GM21717 (cell line): ENCODE measurements at regions not wholly inside any gene's neighbourhood (a gene's known extent, or its start where the extent isn't known, plus 50 kb on each side); places are given as distances from the start of the nearest gene placed in this dataset.

ENCODE experiments used
- ATAC-seq: cut with Tn5 transposase; IDR thresholded peaks from one replicate; pipeline ENCODE4 v1.9.1; 2021; ENCODE audit warnings: mild to moderate bottlenecking, moderate library complexity; ENCODE audit not compliant: unreplicated experiment

DNA sequence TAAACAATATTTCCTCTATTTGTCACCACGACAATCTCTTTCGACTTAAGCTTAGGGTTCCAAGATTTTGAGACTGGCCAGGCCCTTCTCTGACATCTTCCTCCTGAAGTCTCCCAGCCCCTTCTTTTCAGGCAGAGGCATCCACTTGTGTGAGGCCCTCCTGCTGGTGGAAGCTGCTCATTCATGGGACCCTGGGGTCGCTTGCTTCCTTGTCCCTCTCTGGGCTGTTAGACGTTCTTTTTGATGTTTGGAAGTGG lies 188.2 kb upstream of the APCDD1 start:
- no peak for ATAC-seq

DNA sequence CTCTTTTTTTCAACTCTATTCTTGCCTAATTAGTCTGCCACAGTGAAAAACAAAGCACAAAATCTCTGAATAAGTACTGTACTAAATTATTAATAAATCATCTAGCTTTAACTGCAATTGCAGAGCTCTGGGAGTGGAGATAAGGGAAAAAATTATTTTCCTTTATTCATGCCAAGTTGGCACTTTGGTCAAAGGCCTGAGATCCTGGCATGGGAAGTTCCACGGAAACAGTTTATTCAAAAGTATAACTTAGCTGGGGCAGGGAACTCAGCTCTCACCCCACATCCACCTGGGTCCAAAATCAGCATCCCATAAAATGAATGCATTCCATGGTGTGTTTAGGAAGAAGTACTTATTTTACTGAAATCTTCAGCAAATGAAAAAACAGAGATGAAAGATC lies 185.2 kb upstream of the APCDD1 start:
- no peak for ATAC-seq

DNA sequence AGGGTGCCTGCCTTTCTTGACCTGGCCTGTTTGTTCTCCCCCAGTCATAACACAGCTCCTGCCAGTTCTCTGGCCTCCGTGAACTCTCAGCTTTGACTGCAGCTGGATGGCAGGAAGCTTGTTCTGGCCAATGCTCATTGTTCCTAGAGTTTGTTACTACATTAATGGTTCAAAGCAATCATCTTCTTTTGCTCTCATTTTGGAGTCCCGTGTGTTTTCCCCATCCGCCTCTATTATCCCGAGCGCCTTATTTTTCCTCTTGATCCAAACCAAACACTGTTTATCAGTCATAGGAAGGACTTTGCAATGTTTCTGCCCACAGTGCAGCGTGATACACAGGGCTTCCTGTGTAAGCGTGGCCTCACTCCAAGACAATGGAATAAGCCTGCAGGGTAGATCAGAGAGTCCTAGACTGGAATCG lies 184.3 kb upstream of the APCDD1 start:
- no peak for ATAC-seq

DNA sequence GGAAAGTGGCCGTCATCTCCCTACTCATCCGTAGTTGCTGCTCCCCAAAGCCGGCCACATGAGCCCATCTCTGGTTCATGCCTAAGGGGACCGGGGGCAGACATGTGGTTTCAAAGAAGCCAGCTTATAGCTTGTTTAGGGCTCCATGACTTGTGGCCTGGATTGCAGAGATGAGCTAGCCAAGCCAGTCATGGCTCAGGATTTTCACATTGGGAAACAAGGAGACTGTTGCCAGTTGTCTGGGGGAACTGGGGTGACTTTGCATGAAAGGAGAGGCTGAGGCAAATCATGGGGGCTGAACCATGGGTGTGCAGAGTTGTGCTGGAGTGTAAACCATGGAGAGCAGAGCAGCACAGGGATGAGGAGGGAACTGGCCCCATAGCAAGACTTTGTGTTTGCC lies 183.0 kb upstream of the APCDD1 start:
- no peak for ATAC-seq

DNA sequence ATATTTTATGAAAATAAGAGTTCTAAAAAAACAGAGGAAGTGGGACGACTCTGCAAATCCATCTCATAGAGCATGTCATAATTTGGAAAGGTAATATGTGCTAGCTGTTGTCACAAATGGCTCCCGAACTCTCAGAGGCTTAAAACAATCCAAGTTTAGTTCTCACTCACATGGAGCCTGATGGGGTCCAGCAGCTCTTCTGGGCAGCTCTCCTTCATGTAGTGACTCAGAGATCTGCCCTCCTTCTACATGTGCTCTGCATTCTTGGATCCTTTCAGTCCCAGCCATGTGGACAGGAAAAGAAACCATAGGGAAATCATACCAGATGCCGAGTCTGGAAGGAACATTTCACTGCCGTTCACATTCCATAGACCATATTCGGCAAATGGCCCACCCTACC lies 180.1 kb upstream of the APCDD1 start:
- no peak for ATAC-seq

DNA sequence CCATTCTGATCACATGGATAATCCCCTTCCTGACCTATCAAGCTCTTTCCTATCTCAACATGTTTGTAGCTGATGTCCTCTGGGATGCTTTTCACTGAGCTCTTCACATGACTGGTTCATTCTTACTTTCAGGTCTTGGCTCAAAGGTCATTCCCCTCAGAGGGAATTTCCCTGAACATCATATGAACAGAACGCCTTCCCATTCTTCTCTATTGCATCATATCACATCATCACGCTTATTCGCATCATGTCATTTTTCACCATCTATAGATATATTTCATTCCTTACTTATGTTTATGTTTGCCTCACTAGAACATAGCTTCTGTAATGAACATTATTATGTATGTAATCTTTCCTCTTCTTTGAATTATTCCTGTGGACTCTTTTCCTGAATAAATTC lies 178.9 kb upstream of the APCDD1 start:
- no peak for ATAC-seq

DNA sequence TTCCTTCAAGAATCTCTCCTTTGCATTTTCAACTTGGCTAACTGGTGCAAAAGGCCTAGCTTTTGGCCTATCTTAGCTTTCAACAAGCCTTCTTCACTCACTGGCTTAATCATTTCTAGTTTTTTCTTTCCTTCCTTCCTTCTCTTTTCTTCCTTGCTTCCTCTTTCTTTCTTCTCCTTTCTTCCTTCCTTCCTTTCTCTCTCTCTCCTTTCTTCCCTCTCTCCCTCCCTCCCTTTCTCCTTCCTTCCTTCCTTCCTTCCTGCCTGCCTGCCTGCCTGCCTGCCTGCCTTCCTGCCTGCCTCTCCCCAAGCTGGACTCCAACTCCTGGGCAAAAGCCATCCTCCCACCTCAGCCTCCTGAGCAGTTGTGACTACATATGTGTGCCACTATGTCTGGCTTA lies 176.2 kb upstream of the APCDD1 start:
- ATAC-seq: no peak

DNA sequence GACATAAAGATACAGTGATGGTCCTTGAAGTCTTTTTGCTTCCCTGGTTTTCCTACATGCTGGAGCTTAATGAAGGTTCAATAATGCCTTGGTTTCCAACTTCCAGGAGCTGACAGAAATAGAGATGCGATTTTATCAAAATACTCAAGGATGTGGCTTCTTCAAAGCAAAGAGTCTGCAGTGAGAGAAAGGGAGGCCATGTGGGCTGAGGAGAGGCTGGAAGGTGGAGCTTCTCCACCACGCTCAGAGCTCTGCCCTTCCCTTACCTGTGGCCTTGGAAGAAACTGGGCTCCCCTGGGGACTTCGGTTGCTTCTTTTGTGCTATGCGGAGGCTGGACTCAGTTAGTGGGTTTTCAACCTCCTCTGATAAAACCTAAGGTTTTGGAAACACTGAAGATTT lies 175.0 kb upstream of the APCDD1 start:
- no peak for ATAC-seq

DNA sequence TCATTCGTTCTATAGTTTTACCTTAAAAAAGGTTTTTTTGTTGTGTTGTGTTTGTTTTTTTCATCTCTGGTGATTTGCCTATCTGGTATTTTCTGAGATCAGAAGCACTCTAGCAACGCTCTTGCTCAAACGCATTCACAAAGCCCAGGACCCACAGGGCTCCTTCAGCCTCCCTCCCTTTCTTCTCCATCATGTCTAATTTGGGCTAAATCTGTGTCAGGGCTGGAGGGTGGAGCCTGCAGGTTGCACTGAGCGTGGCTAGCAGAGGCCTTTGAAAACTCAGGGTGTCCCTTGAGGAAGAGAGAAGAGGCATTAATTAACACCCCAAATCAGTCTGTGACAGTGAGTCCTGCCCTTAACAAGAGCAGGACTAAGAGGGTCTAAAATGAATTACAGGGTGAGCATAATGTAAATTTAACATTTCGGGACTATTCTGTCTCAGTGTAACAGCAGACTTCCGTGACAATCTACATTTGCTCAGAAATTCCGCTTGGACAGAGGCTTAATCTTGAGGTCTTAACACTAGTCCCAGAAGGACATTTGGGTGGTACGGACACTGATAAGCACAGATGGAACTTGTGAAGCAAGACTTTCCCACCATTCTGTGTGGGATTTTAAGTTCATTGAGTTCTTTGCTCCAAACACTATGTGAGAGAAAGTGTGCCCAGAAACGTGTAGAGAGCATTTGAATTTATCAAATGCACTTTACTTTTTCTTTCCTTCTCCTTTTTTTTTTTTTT lies 174.4 kb upstream of the APCDD1 start:
- no peak for ATAC-seq

DNA sequence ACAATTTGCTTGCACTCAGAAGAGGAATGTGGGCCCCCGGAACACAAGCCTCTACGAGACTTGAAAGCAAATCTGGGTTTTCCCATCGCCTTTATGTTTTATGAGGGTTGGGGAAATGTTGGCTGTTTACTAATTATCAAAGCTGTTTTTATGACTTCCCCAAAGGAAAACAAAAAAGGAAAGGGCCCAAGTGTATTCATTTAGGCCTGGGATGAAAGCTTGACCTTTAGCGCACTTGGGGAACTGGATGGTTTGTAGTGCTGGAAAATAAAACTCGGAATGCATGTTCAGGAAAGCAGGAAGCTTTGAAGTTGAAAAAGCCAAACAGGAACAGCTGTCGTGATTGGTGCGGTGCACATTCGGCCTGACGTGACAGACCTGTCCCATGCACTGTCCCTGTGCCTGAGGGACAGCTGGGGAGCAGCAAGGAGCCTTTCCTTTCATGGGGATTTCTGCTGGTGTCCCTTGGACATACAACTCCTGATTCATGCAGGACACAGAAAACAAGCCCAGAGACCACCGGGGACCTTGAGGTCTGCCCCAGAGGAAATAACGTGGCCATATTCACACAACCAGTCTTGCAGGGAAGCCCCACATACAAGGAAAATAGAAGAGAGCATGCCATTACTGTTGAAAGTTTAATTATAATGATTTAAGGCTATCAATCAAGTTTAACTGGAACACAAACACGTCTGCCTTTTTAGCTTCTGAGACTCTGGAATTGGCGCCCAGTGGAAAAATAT lies 169.7 kb upstream of the APCDD1 start:
- ATAC-seq: no peak

DNA sequence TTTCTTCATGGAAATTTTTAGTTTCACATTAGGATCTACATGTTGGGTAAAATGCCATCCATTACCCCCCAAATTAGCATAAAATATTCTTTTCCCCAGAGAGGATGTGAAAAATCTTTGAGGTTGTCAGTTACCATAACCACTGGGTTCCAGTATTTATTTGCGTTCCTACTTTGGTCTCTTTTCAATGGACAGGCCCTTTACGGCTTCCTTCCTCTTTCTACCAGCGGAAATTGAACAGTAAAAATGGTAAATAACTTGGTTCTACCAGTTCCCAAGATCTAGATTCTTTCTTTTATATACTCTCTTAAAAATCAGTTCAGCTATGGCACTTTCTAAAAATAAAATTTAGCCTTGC lies 169.2 kb upstream of the APCDD1 start:
- ATAC-seq: no peak

DNA sequence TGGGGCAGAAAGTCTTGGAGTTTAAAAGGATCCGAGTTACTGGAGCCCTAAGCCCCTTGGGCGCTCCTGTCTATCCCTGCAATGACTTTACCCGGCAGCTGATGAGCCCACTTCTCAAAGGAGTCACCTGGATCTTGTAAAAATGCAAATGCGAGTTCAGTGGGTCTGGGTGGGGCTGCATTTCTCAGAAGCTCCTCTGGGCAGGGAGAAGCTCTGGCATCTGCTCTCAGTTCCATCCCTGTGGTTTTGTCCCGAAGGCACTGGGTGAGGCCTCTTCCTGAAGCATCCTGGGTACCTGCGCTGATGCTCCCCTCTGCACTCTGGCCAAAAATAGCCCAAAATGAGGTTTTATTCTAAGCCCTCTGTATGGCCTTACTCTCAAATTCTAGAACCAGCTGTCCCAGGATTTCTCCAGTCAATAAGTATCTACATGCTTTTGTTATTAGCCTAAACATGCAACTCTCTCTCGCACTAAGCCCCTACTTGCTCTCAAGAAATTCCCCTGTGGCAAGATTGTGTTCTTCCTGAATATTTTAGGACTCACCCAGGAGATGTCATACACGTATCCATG lies 167.8 kb upstream of the APCDD1 start:
- ATAC-seq: no peak

DNA sequence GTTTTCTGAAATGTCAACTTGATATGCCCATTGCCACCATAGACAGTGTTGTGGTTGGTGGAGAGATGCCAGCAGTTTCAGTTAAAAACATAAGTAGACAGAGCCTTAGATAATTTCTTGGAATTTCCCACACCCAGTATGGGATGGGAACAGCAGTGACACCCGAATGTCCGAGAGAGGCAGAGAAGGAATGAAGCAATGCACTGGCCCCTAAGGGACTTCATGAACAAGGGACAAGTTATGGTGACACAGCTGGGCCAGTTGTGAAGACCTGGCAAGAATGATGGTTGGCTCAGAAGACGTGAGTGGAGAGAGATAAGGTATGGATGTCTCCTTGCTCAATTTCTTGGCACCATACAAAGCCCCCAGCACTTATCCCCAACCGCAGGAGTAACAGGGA lies 165.2 kb upstream of the APCDD1 start:
- no peak for ATAC-seq

DNA sequence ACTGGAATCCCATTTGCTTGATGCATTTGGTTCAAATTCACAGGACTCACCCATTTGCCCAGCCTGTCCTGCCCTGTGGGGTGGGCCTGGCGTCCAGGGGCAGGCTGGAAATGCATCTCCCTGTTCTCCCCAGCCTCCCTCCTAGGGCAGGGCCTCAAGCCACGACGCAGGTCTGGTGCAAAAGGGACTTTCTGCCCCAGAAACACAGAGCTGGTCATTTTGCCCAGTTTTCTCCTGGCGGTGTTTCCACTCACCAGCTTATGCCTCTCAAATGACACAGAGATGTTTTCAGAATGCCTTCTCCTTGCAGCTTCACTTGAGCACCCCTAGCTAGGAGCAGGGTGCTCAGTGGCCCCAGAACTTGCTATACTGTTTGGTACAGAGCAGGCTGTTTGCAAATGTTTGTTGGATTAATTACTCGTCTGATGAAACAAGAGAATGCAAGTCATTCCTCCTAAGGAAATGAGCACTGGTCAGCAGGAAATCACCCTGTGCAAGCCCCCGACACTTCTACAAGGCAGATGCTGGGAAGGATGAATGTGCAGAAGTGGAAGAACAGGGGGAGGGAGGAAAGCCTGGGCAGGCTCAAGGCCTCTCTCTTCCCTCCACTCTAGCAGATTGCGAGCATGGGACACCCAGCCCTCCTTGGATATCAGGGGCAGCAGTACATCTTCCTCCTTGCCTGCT lies 164.3 kb upstream of the APCDD1 start:
- ATAC-seq: no peak

DNA sequence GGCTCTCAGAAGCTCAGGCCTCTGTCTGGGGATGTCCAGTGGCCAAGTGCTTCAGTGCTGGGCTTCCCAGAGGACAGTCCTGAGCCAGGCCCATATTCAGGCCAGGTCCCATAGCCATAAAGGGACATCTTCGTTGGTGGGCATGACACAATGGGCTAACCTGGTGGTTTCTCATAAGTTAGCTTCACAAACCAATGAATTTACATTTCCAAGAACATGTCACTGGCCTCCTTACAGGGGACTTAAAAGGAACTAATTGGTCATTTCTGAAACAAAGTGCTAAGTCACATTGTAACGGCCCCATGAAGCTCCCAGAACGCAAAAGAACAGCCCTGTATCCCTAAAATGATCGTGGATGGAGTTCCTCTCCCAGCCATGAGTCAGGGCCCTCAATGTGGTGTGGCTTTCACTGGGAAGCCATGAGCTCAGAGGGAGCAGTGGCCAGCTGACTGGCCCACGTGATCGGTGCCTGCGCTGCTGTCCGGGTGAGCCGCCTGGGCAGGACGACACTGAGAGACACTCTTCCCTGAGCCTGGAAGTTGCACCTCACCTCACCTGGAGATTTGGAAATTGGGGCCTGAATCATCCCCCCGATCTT lies 163.7 kb upstream of the APCDD1 start:
- ATAC-seq: no peak

DNA sequence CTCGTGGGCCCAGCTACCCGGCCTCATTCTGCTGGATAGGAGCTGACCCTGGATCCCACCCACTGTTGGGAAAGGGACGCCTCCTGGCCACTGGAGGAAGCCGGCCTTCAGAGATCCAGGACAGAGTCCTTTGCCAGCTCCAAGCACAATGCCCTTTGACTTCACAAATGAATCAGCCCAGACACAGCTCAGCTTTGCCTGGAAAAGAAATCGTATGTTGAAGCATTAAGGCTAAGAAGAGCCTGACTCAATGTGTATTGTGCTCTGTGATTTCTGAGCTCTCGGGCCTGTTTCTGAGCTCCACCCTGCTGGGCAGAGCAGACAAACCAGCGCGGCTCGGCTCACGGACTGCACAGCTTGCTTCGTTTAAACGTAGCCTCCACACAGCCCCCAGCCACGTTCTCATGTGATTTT lies 162.9 kb upstream of the APCDD1 start:
- ATAC-seq: no peak

DNA sequence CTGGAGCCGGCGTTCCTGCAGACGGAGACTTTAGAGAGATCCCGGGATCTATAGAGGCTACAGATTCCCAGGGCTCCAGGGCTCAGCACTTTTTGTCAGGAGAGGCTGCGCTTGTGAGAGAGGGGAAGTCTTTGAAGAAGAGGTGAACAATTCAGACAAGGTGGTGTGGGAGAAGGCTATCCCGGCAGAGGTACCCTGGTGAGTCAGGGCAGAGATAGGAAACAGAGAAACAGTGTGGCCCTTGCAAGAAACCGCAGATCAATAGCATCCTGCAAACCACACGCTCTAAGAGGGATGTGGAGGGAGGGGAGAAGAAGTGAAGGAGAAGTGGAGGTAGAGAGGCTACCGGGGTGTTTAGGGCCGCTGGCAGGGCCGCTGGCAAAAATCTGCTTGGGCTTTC lies 160.5 kb upstream of the APCDD1 start:
- ATAC-seq: no peak

DNA sequence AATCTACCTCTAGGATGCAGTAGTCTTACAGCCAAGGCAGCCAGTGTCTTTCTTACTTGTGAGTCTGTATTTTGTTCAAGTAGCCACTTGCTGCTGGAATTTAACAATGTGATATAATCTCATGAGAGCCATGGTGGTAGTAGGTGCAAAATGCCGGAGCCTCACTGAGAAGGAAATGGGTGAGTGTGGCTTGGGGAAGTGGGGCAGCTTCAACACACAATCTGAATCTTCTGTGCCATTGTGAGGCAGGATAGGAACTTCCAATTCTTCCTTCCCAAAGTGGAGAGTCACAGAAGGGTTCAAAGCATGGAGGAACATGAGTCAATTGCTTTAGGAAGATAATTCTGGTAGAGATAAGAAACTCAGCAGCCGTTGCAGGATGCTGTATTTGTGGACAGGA lies 158.7 kb upstream of the APCDD1 start:
- ATAC-seq: no peak

DNA sequence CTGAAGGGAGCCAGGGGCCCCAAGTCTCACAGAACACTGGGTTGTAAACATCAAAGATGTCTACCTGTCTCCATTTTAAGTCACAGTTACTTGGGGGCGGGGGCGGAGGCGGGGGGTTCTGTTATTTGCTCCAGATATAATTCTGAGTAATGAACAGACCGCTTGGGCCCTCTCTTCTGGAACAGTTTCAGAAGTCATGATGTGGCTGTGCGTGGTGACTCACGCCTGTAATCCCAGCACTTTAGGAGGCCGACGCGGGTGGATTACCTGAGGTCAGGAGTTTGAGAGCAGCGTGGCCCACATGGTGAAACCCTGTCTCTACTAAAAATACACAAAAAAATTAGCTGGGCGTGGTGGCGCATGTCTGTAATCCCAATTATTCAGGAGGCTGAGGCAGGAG lies 157.9 kb upstream of the APCDD1 start:
- no peak for ATAC-seq

DNA sequence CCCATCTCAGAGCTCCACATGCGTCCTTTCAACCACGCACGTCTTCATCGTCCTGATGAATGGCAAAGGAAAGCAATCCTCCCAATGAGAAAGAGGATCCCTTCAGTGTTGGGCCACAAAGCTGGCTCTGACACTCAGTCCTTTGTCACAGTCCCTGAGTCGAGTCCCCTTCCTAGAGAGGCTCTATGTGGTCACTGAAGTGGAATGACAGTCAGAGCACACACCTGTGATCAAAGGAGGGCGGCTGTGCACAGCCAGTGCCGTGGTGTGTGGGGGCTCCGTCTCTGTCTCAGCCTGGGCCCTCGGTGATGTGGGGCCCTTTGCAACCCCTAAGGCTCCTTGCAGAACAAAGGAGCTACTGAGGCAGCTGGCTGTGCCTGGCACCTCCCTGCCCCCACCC lies 157.3 kb upstream of the APCDD1 start:
- ATAC-seq: no peak

DNA sequence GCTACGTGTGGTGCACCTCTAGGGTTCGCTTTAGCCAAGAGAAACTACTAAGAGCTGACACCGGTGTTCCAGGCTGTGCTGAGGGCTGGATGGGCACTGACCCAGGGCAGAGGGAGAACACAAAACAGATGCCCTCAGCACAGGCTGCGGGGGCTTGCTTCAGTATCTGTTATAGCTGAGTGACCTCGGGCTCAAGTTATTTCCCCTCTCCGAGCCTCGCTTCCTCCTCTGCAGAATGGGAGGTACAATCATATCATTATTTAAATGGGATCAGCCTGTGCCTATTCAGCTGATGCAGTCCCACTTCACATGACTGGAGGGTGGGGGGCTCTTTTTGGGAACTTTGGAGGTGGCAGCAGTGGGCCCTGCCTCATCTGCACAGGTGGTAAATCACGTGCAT lies 156.1 kb upstream of the APCDD1 start:
- no peak for ATAC-seq

DNA sequence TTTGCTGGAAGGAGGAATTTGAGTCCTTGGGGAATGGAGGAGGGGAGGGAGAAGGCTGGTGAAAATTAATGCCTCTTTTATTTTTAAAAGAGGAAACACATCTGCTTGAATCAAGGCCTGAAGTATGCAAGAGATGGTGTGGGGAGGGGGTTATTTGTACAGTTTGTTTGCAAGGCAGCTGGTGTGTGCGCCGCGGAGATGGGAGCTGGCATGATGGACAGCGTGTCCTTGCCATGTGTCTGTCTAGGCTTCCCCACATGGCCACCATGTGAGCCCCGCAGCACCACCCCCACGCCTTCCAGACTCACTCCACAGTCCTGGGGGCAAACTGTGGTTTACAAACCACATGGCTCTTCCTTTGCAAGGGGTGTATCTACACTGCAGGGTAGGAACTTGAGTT lies 154.8 kb upstream of the APCDD1 start:
- no peak for ATAC-seq
